ENCODE measurements at regions not wholly inside any gene's neighbourhood (a gene's known extent, or its start where the extent isn't known, plus 50 kb on each side); places are given as distances from the start of the nearest gene placed in this dataset.

DNA sequence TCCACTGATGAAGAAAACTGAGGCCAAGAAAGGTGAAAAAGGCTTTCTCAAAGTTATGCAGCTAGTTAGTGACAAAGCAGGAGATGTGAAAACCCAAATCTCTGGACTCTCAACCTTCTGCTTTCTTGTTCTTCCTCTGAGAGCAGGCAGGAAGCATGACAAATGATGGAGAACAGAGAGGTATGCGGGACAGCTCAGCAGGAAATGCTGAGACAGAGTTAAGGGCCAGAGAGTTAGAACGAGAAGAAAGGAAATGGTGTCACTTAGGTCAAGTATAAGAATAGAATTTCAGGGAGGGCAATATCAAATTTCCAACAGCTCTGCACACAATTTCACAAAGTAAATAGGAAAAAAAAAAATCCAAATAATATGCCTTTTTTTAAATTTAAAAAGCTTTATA, 67.6 kb upstream of the ARHGAP42 start:
- POLR2A ChIA-PET: interaction anchor here (0.6 kb wide), 1 partner anchor 46 kb away, joined by 3 read pairs; no protein-coding TSS in a partner anchor
- H3K27ac ChIP-seq (ENCODE audit: low read length): no peak overlapping the region

DNA sequence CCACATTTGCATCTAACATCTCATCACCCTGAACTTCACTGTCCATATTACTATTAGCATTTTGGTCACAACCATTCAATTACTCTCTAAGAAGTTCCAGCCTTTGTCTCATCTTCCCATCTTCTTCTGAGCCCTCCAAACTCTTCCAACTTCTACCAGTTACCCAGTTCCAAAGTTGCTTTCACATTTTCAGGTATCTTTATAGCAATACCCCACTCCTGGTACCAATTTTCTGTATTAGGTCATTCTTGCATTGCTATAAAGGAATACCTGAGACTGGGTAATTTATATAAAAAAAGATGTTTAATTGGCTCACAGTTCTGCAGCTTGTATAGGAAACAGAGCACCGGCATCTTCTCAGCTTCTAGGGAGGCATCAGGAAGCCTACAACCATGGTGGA, 64.7 kb upstream of the ARHGAP42 start:
- ChIA-PET CTCF (no interaction called here), POLR2A (no interaction called here)
- no peak overlapping the region for H3K4me3 ChIP-seq (ENCODE audit: low read depth in 2 of 2, low read length in 2 of 2)
- no peaks in the 10 kb centered on the region for H3K4me1 ChIP-seq (ENCODE audit: control insufficient read depth, insufficient read depth, low read length)
- H3K9me3 ChIP-seq (ENCODE audit: control insufficient read depth, insufficient read depth, low read depth, low read length): peaks cover 13% of the 10 kb centered on the region; the same call in 1 of the 2 replicates
- H3K36me3 ChIP-seq (ENCODE audit: control insufficient read depth, insufficient read depth, low read length): no peaks in the 10 kb centered on the region
- in situ Hi-C loops (cut with HindIII; ENCODE audit: low pct_unique_long_range_greater_than_20kb, low sequenced_read_pairs) (no loop called here), intact Hi-C loops (cut with micrococcal nuclease; ENCODE audit: unreplicated experiment) (no loop called here)
- H3K27me3 ChIP-seq (ENCODE audit: control insufficient read depth, insufficient read depth, low read length): no peaks in the 10 kb centered on the region
- no TSS peak for BruUV-seq (replicated peaks)
- no peak overlapping the region for H3K27ac ChIP-seq (ENCODE audit: low read length)
- no peak for TF ChIP-seq POLR2AphosphoS5 (IDR thresholded peaks at IDR 0.05; ENCODE audit: low read depth, low read length)
- TF ChIP-seq, protein P1, sequence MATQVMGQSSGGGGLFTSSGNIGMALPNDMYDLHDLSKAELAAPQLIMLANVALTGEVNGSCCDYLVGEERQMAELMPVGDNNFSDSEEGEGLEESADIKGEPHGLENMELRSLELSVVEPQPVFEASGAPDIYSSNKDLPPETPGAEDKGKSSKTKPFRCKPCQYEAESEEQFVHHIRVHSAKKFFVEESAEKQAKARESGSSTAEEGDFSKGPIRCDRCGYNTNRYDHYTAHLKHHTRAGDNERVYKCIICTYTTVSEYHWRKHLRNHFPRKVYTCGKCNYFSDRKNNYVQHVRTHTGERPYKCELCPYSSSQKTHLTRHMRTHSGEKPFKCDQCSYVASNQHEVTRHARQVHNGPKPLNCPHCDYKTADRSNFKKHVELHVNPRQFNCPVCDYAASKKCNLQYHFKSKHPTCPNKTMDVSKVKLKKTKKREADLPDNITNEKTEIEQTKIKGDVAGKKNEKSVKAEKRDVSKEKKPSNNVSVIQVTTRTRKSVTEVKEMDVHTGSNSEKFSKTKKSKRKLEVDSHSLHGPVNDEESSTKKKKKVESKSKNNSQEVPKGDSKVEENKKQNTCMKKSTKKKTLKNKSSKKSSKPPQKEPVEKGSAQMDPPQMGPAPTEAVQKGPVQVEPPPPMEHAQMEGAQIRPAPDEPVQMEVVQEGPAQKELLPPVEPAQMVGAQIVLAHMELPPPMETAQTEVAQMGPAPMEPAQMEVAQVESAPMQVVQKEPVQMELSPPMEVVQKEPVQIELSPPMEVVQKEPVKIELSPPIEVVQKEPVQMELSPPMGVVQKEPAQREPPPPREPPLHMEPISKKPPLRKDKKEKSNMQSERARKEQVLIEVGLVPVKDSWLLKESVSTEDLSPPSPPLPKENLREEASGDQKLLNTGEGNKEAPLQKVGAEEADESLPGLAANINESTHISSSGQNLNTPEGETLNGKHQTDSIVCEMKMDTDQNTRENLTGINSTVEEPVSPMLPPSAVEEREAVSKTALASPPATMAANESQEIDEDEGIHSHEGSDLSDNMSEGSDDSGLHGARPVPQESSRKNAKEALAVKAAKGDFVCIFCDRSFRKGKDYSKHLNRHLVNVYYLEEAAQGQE (IDR thresholded peaks at IDR 0.05; ENCODE audit: insufficient read depth in 1 of 2, low read depth in 2 of 2, low read length in 1 of 2): no peak
- no peak for ATAC-seq
- no peak for DNase-seq (ENCODE audit: low read depth, low spot score)

More for the DNA sequence above, 67.6 kb upstream of the ARHGAP42 start:
- no TSS peak for BruUV-seq (replicated peaks)
- in situ Hi-C loops (cut with HindIII; ENCODE audit: low pct_unique_long_range_greater_than_20kb, low sequenced_read_pairs): no loop called here
- no peak for ATAC-seq
- CTCF ChIA-PET: interaction anchor here (1.0 kb wide), 1 partner anchor 64 kb away, joined by 3 read pairs; no protein-coding TSS in a partner anchor
- no peak for DNase-seq (ENCODE audit: low read depth, low spot score)
- no peaks in the 10 kb centered on the region for H3K4me1 ChIP-seq (ENCODE audit: control insufficient read depth, insufficient read depth, low read length)
- no peaks in the 10 kb centered on the region for H3K27me3 ChIP-seq (ENCODE audit: control insufficient read depth, insufficient read depth, low read length)
- no peak overlapping the region for H3K4me3 ChIP-seq (ENCODE audit: low read depth in 2 of 2, low read length in 2 of 2)
- H3K36me3 ChIP-seq (ENCODE audit: control insufficient read depth, insufficient read depth, low read length): no peaks in the 10 kb centered on the region
- TF ChIP-seq, protein P2, sequence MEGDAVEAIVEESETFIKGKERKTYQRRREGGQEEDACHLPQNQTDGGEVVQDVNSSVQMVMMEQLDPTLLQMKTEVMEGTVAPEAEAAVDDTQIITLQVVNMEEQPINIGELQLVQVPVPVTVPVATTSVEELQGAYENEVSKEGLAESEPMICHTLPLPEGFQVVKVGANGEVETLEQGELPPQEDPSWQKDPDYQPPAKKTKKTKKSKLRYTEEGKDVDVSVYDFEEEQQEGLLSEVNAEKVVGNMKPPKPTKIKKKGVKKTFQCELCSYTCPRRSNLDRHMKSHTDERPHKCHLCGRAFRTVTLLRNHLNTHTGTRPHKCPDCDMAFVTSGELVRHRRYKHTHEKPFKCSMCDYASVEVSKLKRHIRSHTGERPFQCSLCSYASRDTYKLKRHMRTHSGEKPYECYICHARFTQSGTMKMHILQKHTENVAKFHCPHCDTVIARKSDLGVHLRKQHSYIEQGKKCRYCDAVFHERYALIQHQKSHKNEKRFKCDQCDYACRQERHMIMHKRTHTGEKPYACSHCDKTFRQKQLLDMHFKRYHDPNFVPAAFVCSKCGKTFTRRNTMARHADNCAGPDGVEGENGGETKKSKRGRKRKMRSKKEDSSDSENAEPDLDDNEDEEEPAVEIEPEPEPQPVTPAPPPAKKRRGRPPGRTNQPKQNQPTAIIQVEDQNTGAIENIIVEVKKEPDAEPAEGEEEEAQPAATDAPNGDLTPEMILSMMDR (IDR thresholded peaks at IDR 0.05): no peak
- TF ChIP-seq SIN3A (IDR thresholded peaks at IDR 0.05; ENCODE audit: borderline replicate concordance, insufficient read depth, low read depth, low read length) (no peak), POLR2AphosphoS5 (IDR thresholded peaks at IDR 0.05; ENCODE audit: low read depth, low read length) (no peak), TCF7L2 (IDR thresholded peaks at IDR 0.05; ENCODE audit: low read depth, low read length) (no peak)
- TF ChIP-seq, protein P1 (IDR thresholded peaks at IDR 0.05; ENCODE audit: insufficient read depth in 1 of 2, low read depth in 2 of 2, low read length in 1 of 2): no peak
- intact Hi-C loops (cut with micrococcal nuclease; ENCODE audit: unreplicated experiment): no loop called here
- H3K9me3 ChIP-seq (ENCODE audit: control insufficient read depth, insufficient read depth, low read depth, low read length): peaks cover 13% of the 10 kb centered on the region; the same call in 1 of the 2 replicates

Measured in Panc1 (cell line).